ENCODE measurements at regions not wholly inside any gene's neighbourhood (a gene's known extent, or its start where the extent isn't known, plus 50 kb on each side); places are given as distances from the start of the nearest gene placed in this dataset.

GRCh38 chr15:26083896-26084295 is 220.8 kb upstream of the ATP10A start:
- TF ChIP-seq CTCF (IDR thresholded peaks at IDR 0.05; ENCODE audit: low read depth, low read length) (no peak), POLR2A (IDR thresholded peaks at IDR 0.05; ENCODE audit: extremely low read depth, insufficient read length) (no peak)
